Stimulated activated CD8-positive, alpha-beta memory T cell treated with anti-CD3 and anti-CD28 coated beads, Interleukin-4, amount 100 ng/mL, for 24 hours (primary cell): ENCODE measurements at regions not wholly inside any gene's neighbourhood (a gene's known extent, or its start where the extent isn't known, plus 50 kb on each side); places are given as distances from the start of the nearest gene placed in this dataset.

ENCODE experiments used
- DNase-seq: peaks from one replicate; pipeline ENCODE4 v3.0.0-alpha.2; 2020; ENCODE audit warnings: low read depth

DNA sequence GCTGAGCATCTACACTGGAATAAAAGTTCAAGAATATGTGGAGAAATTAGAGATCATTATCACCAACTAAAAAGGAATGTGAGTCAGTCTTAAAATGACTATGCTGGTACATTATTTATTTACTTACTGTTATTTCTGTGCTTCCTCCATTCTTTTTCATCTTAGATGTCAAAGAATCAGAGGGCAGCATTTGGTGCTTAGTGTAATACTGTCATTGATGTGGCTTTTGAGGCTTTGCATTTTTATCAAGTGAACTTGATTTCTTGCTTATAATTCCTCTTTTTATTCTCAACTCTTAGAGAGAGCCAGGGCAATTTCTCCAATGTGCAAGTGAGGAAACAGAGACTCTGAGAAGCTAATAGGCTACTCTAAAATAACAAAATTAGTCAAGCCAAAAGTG, 163.7 kb upstream of the TRPC7 start:
- DNase-seq, result no peak

DNA sequence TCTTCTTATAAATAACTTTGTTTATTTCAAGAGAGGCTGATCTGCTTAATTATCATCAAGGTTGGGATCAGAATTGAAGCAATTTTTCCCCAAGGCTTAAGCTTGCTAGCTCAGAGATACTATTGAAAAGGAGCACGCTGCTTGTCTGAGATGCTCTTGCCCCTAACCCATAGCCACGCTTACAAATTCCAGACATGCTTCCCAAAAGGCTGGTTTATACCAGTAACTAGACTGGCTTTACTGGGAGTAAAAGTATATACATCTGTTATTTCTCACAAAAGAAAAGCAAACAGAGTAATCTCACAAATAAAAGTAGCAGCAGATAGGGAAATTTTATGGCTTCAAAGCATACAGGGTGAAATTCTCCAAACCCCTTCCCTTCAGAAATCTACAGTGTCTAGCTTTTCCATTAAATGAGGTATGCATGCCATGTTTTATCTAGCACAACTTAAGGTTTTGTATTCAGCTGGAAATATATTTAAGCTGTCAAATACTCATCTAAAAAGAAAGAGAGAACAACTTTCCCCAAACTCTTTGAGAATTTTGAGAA, 163.2 kb upstream of the TRPC7 start:
- no peak for DNase-seq

DNA sequence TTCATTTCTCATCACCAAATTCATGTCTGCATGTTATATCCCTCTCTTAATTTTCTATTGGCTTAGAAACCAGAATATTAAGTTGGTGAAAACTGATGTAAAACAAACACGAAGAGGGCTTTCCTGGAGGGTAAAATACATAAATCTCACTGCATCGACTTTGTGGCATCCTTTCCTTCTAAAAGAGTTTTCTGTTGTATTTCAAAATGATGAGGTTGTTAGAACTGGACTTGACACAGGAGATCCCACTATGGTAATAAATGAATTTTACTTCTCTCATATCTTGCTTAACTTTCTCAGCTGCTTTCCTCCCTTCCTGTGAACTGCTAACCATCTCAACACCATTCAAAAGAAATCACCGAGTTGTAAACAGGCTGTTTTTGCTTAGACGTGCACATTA, 162.0 kb upstream of the TRPC7 start:
- DNase-seq, result no peak

DNA sequence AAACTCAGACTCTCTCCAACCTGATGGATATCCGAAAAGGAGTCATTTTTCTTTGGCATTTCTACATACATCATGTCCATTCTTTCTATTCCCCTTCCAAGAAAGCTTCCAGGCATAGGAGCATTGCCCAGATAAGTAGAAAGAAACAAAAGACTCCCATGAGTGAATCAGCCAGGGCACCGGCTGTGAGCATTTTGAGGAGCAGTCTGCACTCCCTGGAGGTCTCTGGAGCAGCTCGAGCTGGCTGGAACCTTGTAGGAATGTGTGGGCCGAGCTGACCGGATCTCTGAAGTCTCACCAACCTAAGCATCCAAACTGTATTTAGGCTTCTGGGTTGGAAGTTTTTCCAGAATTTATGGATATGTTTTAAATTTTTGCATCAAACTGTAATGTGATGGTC, 161.4 kb upstream of the TRPC7 start:
- DNase-seq, result no peak

DNA sequence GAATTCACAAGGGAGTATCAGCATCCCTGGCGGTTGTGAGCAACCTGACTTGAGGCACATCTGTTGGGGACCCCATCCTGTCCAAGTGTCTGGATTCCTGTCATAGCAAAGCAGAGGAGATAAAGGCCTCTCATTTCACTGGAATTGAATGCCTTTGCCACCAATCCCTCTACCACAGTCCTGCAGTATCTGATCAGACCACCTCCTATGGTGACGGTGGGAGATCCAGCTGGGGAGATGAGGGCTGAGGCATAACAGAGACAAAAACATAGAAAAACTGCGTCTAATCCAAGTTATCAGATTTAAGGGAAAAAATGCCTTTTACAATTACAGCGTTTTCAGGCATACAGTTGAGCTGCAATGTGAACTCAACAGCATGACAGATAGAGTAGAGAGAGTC, 160.7 kb upstream of the TRPC7 start:
- no peak for DNase-seq

DNA sequence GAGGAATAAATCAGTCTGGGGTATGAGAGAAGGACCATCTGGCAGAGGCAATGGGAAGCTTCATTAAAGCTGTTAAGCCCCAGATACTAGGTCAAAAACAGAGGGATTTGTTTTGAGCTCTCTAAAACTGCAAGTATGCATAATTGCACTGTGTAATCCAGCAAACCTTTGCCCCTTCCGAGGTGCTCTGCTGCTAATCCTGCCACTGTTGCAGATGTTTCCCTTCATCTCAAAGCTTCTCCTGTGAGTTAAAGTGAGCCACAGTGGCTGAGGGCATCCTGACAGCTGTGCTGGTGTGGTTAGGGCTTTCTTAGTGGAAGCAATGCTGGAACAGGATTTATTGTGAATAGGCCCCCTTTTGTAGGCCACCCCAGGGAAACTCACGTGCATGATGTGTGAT, 160.3 kb upstream of the TRPC7 start:
- DNase-seq, result no peak

DNA sequence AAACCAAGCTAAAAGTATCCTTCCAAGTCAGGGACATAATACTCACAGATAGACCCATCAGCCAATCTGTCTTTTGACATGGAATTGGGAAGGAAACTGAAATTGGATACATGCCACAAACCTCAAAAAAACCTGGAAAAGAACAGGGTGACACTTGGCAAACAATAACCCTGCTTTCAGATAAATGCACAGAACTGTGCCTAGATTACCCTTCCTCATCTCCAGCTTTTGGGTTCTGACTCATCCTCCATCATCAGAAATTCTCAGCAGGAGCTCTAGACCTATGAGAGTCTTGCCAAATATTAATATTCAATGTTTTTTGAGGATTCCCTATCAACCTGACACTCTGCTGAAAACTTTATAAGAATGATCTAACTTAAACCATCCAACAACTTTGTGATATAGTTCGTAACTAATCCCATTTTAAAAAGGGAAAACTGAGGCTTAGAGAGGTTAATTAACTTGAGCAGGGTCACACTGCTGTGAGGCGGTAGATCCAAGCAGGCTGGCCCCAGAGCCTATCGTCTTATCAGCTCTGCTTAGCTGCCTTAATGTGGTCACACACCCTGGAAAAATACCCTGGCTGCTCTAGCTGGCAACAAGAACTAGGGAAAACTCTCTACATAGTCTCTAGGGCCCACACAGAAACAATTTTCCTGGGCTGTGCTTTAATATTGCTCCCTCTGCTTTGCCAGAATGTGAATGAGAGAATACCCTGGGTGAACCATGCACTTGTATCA, 157.0 kb upstream of the TRPC7 start:
- no peak for DNase-seq

DNA sequence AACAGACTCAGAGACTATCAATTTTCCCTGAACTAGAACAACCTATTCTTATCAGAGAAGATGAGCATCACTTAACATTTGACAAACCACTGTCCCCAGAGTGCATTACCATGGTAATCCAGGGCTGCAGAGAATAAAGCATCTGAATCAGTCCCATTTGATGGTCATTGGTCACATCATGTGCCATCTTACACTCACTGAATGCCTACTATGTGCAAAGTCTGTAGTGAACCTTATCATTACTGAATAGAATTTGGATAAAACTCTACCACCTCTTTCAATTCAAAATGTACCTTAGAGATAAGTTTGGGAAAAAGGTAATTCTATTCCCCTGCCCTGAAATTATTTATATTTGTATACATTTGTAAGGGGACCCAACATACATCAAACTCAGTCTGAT, 156.4 kb upstream of the TRPC7 start:
- no peak for DNase-seq

DNA sequence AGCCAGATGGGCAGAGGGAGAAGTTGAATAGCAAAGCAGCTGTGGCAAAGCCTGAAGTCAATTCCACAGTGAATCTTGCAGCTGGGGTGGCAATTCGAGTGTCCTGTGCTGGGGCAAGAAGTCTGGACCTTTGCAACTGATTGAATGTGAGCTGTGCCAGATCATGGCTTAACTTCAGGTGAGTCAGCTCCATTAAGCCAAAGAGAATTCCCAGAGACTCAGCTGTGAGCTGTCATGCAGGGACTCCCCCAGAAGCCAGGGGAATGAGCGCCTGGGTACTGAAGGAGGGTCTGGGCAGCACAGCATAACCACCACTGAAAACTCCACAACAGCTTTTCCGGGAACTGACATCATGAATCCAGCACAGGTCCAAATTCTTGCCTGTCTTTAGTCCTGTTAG, 153.5 kb upstream of the TRPC7 start:
- DNase-seq, result no peak

DNA sequence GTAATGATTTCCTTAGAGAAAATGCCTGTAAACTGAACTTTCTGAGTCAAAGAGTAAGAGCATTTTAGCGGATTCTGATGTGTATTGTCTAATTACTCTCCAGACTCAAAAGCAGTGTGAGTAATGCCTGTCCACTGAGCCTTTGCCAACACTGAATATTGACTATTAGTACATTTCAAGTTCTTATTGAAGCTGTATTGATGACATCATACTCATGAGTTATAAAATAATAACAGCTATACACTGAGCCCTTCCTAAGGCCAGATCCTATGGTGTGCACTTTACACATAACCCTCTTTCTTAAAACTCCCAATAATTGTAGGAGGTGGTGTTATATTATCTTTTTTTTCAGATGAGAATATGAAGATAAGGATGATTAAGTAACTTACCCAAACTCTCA, 152.8 kb upstream of the TRPC7 start:
- DNase-seq, result no peak

DNA sequence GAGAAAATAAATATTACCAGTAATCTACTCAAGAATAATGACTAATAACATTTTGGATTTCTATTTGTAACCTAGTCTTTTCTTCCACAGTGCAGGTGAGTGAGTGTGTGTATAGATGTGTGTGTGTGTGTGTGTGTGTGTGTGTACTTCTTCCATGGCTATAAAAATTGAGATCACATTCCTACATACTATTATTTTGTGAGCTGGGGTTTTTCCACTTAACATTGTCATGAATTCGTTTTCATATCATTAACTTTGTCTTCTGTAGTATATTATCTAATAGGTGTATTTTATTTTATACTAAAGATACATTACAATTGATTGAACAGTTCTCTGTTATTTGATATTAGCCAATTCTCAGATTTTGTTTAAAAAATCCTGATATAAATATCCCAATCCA, 152.4 kb upstream of the TRPC7 start:
- no peak for DNase-seq

DNA sequence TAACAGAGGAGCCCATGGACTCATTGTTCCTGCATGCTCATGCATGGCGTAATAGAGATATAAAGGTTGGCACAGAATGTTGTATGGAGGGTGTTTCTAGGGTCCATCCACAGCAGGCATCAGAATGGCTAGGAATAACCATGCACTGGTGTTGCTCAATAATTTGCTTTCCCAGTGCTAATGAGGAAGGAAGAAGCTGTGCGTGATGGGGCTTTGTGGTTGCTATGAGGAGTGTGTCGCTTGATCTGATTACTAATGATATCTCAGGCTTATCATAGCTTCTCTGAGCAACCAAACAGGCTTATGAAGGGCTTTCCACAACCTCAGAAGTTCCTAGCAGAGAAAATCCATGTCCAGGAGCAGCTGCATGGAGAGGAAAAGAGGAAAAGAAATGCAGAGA, 151.3 kb upstream of the TRPC7 start:
- DNase-seq, result no peak

DNA sequence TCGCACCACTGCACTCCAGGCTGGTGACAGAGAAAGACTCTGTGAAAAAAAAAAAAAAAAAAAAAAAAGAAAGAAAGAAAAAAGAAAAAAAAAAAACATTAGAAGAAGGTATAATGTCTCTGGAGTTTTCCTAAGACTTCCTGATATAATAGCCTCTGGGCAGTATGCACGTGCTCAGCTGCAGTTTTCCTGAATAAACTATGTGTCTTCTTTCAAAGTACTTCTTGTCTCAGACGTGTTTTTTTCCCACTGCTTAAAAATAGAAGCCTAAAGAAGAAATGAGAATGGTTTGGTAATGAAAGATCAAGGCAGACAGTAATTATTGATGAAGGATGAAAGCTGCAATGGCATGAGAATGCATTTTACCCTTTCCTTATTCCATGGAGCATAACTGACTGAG, 148.1 kb upstream of the TRPC7 start:
- DNase-seq, result no peak

DNA sequence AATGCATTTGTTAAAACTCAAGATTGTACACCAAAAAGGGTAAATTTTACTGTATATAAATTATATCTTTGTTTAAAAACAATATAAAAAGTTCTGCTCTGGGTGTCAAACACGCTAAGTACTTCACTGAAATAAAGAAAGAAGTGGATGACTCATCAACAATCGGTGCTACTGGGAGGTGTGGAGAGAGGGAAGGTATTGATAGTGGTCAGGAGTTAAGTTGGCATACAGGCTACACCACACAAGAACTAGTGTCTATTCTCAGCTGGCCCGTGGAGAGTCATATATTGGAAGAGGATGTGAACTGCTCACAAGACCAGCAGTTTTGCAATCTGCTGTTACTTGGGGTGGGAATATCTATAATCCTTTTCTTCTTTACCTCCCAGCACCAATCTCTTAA, 145.7 kb upstream of the TRPC7 start:
- DNase-seq, result no peak

DNA sequence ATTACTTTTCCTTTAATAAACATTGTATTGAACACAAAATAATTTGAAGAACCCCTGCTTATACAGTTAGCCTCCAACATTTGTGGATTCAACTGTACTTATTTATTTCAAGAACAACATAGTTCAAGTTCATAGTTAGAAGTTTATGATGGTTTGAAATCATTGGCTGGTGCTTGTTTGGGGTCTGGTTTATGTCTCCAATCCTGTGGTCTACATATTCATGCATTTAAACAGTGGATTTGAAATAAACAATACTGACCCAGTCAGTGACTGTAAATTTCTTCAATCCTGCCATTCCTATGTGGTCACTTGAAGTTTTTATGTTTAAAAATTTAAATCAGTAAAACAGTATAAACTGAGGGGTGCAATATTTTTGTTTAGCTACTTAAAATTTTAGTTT, 145.1 kb upstream of the TRPC7 start:
- no peak for DNase-seq

DNA sequence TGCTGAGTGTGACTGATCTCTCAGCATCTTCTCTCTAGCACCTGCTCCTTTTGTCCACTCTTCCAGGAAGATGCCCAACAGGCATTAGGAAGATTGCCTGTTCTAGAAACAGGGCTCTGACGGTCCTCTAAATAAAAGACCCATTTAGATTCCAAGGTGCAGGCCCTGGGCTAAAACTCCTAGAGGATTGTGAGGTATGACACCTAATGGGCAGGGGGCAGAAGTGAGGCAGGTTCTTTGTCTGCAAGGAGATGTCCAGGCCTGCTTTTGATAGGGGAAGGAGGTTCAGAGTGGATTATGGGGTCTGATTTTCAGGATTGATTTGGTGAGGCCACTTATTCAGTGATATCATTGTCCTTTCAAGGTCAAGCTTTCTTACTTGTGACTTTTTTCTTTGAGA, 140.8 kb upstream of the TRPC7 start:
- DNase-seq, result no peak

DNA sequence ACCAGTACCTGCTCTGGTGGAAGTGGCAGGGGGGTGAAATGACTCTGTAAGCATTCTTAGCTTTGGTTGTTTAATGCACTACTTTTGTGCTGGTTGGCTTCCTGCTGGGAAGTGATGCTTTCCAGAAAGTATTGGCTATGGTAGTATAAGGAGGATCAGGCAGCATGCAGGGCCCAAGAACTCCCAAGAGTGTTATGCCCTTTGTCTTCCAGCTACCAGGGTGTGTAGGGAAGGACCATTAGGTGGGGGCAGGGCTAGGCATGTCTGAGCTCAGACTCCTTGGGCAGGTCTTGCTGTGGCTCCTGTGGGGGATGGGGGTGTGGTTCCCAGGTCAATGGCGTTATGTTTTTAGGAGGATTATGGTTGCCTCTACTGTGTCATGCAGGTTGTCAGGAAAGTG, 135.8 kb upstream of the TRPC7 start:
- DNase-seq, result no peak

DNA sequence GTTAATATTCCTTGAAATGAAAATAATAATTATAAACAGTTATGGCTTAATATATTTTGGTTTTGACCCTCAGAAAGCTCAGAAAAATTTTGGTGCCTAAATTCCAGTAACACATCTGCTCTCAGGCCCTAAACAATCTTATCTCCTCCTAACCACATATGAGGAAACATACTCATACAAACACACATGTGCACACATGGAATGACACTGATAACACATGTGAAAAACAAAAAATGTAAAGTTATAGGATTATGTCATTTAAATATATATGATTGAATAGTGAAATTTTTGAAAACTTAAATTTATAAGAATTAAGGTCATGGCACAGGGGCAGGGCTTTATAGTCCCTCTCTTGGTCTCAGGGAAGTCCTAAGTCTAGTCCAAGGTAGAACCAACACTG, 127.2 kb upstream of the TRPC7 start:
- no peak for DNase-seq

DNA sequence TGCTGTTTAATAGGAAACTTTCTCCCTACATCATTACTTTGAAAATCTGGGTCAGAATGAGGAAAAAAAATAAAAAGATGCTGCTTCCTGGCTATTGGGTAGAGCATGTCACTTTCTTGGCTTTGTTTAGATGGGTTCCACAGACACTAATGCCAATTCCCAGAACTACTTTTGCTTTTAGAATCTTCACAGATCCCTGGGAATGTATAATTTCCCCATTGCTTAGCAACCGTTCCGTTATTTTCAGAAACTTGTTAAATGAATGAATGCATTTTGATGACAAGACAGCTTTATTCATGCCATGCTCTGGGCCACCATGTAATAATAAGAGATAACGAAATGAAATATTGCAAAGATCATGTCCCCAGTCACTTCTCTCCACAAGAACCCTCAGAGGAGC, 126.5 kb upstream of the TRPC7 start:
- DNase-seq, result no peak

DNA sequence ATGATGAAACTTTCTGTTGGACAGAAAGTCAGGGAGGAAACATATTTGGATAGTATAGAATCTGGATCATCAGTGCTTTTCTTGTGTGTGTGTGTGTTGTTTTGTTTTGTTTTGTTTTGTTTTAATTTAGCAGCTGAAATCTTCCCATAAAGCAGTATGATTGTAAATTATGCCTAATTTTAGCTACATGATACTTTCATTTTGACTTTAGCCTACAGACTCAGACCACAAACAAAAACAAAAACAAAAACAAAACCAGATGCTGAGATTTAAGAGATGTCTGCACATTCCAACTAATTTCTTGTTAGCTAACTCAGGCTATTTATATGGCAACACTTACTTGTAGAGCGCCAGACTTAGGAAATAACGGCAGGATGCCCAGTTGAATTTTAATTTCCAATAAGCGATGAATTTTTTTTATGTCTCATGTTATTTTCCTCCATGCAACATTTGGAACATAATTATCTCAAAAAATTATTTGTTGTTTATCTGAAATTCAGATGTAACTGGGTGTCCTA, 119.5 kb upstream of the TRPC7 start:
- no peak for DNase-seq

DNA sequence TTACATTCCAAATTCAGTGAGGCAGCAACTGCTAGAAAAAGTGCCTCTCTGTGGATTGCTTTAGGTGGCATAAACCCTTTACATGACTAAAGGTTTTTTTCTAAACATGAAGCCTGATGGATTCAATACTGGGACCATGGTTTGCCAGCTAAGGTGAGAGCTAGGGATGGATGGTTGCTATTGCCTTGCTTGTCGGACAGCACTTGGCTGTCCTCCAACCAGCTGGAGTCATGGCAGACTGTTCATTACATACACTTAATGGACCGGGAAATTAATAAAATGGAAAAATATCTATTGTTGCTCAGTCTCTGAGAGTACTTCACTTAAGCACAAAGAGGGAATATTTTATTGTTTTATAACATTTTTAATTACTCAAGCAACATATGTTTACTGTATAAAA, 116.9 kb upstream of the TRPC7 start:
- DNase-seq, result no peak

DNA sequence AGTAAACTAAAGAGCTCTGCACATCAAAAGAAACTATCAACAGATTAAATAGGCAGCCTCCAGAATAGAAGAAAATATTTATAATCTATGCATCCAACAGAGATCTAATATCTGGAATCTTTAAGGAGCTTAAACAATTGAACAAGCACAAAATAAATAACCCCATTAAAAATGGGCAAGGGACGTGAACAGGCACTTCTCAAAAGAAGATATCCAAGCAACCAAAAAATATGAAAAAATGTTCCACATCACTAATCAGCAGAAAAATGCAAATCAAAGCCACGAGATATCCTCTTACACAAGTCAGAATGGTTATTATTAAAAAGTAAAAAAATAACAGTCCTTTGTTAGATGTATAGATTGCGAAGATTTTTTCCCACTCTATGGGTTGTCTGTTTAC, 109.1 kb upstream of the TRPC7 start:
- DNase-seq, result no peak

DNA sequence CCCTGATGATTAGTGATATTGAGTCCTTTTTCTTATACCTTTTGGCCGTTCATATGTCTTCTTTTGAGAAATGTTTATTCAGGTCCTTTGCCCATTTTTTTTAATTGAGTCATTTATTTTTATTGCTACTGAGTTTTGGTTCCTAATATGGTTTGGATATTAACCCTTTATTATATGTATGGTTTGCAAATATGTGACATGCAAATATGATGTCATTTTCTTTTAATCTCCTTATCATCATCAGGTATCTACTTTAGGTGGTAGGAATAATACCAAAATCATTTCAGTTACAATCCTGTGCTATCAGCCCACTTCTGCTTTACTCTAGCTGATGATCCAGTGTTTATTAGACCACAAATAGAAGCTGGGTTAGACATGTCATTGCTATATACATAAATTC, 102.3 kb upstream of the TRPC7 start:
- no peak for DNase-seq

DNA sequence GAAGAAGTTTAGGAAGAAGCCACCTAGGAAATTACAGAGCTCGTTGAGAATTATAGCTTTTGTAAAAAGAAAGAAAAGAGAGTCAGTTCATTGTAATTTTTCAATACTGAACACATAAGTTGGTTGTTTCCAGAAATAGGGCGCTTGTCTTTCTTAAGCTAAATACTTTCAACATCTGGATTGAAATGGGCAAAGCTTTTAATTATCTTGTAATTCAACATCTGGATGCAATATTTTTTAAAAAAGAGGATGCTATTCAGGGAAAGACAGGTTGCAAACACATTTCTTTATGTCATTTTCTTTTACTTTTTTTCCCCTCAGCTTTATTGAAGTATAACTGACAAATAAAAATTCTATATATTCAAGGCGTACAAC, 100.7 kb upstream of the TRPC7 start:
- no peak for DNase-seq
